MM.1S (cell line): ENCODE measurements at regions not wholly inside any gene's neighbourhood (a gene's known extent, or its start where the extent isn't known, plus 50 kb on each side); places are given as distances from the start of the nearest gene placed in this dataset.

ENCODE experiments used
- DNase-seq: peaks from one replicate; pipeline ENCODE4 v3.0.0-alpha.2; 2015
- H2AFZ ChIP-seq: fragments of 300-600 bp; sonication (generic); 2 replicates; pipeline ENCODE4 v1.6.0; 2016; ENCODE audit warnings: antibody characterized with exemption, low read length
- H3F3A ChIP-seq: fragments of 300-600 bp; sonication (generic); 2 replicates; pipeline ENCODE4 v1.6.1; 2016; ENCODE audit warnings: mild to moderate bottlenecking, antibody characterized with exemption, low read length, moderate library complexity, mixed read lengths; ENCODE audit not compliant: insufficient read depth
- H3K27ac ChIP-seq: fragments of 300-600 bp; sonication (generic); 2 replicates; pipeline ENCODE4 v1.5.1; 2016; ENCODE audit warnings: mild to moderate bottlenecking, low read length
- H3K27me3 ChIP-seq: fragments of 300-600 bp; sonication (generic); replicated peaks from 2 replicates; pipeline ENCODE4 v1.6.0; 2016; ENCODE audit warnings: low read length; ENCODE audit not compliant: insufficient read depth
- H3K36me3 ChIP-seq: fragments of 300-600 bp; sonication (generic); replicated peaks from 2 replicates; pipeline ENCODE4 v1.6.1; 2016; ENCODE audit warnings: mild to moderate bottlenecking, low read length, mixed read lengths; ENCODE audit not compliant: insufficient read depth
- H3K4me1 ChIP-seq: fragments of 300-600 bp; sonication (generic); 2 replicates; pipeline ENCODE4 v1.6.1; 2016; ENCODE audit warnings: low read length, mixed read lengths
- H3K4me2 ChIP-seq: fragments of 300-600 bp; sonication (generic); 2 replicates; pipeline ENCODE4 v1.6.0; 2016; ENCODE audit warnings: low read depth, low read length
- H3K4me3 ChIP-seq: fragments of 300-600 bp; sonication (generic); 2 replicates; pipeline ENCODE4 v1.5.1; 2016; ENCODE audit warnings: low read length, mixed read lengths
- H3K79me2 ChIP-seq: fragments of 300-600 bp; sonication (generic); 2 replicates; pipeline ENCODE4 v1.6.1; 2016; ENCODE audit warnings: mixed run types, low read length, mixed read lengths
- H3K9ac ChIP-seq: fragments of 300-600 bp; sonication (generic); 2 replicates; pipeline ENCODE4 v1.6.1; 2016; ENCODE audit warnings: low read length, mixed read lengths
- H3K9me2 ChIP-seq: fragments of 300-600 bp; sonication (generic); replicated peaks from 2 replicates; pipeline ENCODE4 v1.6.1; 2016; ENCODE audit warnings: mild to moderate bottlenecking, low read length, mixed read lengths; ENCODE audit not compliant: insufficient read depth
- H3K9me3 ChIP-seq: fragments of 300-600 bp; sonication (generic); replicated peaks from 2 replicates; pipeline ENCODE4 v1.6.1; 2016; ENCODE audit warnings: mild to moderate bottlenecking, low read length, mixed read lengths; ENCODE audit not compliant: insufficient read depth
- H4K20me1 ChIP-seq: fragments of 300-600 bp; sonication (generic); 2 replicates; pipeline ENCODE4 v1.6.1; 2016; ENCODE audit warnings: mild to moderate bottlenecking, low read length, moderate library complexity, mixed read lengths; ENCODE audit not compliant: insufficient read depth
- EZH2 ChIP-seq: fragments of 300-600 bp; sonication (generic); optimal IDR thresholded peaks from 2 replicates; pipeline ENCODE3; 2017; ENCODE audit warnings: low read depth, mild to moderate bottlenecking, antibody characterized with exemption, low read length, mixed read lengths
- EZH2phosphoT487 ChIP-seq: fragments of 300-600 bp; sonication (generic); IDR thresholded peaks from 2 replicates; pipeline ENCODE4 v1.6.1; 2018; ENCODE audit warnings: antibody characterized with exemption, low read length
- TF ChIP-seq, protein P1 (sequence below): fragments of 300-600 bp; sonication (generic); IDR thresholded peaks from 2 replicates; pipeline ENCODE4 v1.5.1; 2016; ENCODE audit warnings: antibody characterized with exemption, low read length, mixed read lengths

DNA sequence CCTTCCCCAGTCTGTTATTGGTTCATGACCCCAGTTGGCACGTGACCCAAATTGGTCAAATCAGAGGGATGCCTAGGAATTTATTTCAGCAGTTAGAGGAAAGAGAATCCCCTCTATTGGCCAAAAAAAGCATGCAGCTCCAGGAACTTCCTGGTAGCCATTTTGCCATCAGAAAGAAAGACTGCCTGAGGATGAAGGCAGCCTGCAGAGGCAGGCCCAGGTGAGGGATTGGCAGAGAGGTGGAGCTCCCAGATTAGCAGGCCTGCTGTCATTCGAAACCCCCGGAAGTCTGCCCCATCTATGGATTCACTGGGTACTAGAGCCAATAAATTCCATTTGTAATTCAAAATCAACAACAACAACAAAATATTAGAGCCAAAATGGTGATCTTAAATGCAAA lies 207.6 kb downstream of the CWF19L2 start:
- TF ChIP-seq, protein P1, sequence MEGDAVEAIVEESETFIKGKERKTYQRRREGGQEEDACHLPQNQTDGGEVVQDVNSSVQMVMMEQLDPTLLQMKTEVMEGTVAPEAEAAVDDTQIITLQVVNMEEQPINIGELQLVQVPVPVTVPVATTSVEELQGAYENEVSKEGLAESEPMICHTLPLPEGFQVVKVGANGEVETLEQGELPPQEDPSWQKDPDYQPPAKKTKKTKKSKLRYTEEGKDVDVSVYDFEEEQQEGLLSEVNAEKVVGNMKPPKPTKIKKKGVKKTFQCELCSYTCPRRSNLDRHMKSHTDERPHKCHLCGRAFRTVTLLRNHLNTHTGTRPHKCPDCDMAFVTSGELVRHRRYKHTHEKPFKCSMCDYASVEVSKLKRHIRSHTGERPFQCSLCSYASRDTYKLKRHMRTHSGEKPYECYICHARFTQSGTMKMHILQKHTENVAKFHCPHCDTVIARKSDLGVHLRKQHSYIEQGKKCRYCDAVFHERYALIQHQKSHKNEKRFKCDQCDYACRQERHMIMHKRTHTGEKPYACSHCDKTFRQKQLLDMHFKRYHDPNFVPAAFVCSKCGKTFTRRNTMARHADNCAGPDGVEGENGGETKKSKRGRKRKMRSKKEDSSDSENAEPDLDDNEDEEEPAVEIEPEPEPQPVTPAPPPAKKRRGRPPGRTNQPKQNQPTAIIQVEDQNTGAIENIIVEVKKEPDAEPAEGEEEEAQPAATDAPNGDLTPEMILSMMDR: no peak
- TF ChIP-seq EZH2phosphoT487: no peak
- no peak for TF ChIP-seq EZH2
- H2AFZ ChIP-seq: no peak overlapping the region
- no peaks in the 10 kb centered on the region for H4K20me1 ChIP-seq

DNA sequence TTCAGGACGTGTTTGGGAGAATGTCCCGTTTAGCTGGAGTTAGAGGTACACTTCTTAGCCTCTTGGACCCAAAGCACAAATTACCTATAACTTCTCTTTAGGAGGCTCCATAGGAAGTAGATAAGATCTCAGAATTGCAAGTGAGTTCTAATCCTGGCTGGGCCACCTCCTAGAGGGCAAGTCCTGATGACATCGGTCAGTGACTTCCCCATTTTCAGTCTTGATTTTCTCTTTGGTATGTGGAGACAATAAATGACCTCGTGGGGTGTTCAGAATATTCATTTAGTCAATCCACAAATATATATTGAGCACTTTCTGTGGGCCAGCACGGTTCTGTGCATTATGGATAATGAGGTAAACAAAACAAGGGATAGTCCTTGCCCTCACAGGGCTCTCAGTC lies 208.6 kb downstream of the CWF19L2 start:
- H3K36me3 ChIP-seq: no peaks in the 10 kb centered on the region
- 0 out of 2 replicates have a peak, but pooled peaks cover 5% of the 10 kb centered on the region for H3K4me1 ChIP-seq
- no peaks in the 10 kb centered on the region for H3K79me2 ChIP-seq
- H4K20me1 ChIP-seq: no peaks in the 10 kb centered on the region
- H3K4me2 ChIP-seq: no peak overlapping the region
- no peak overlapping the region for H3K4me3 ChIP-seq
- no peak overlapping the region for H3K9ac ChIP-seq
- no peaks in the 10 kb centered on the region for H3K9me3 ChIP-seq
- no peaks in the 10 kb centered on the region for H3K9me2 ChIP-seq
- H3K27me3 ChIP-seq: no peaks in the 10 kb centered on the region
- no peak for TF ChIP-seq EZH2phosphoT487
- TF ChIP-seq, protein P1: no peak
- H2AFZ ChIP-seq: no peak overlapping the region
- H3F3A ChIP-seq: no peaks in the 10 kb centered on the region
- no peak for DNase-seq
- no peak overlapping the region for H3K27ac ChIP-seq

More for the DNA sequence above, 207.6 kb downstream of the CWF19L2 start:
- H3K4me1 ChIP-seq: 0 out of 2 replicates have a peak, but pooled peaks cover 5% of the 10 kb centered on the region
- no peaks in the 10 kb centered on the region for H3K79me2 ChIP-seq
- H3K9me3 ChIP-seq: no peaks in the 10 kb centered on the region
- no peaks in the 10 kb centered on the region for H3K36me3 ChIP-seq
- DNase-seq: no peak
- no peak overlapping the region for H3K27ac ChIP-seq
- no peak overlapping the region for H3K4me3 ChIP-seq
- no peaks in the 10 kb centered on the region for H3K27me3 ChIP-seq
- H3K9me2 ChIP-seq: no peaks in the 10 kb centered on the region
- H3K9ac ChIP-seq: no peak overlapping the region
- H3K4me2 ChIP-seq: no peak overlapping the region
- H3F3A ChIP-seq: no peaks in the 10 kb centered on the region

DNA sequence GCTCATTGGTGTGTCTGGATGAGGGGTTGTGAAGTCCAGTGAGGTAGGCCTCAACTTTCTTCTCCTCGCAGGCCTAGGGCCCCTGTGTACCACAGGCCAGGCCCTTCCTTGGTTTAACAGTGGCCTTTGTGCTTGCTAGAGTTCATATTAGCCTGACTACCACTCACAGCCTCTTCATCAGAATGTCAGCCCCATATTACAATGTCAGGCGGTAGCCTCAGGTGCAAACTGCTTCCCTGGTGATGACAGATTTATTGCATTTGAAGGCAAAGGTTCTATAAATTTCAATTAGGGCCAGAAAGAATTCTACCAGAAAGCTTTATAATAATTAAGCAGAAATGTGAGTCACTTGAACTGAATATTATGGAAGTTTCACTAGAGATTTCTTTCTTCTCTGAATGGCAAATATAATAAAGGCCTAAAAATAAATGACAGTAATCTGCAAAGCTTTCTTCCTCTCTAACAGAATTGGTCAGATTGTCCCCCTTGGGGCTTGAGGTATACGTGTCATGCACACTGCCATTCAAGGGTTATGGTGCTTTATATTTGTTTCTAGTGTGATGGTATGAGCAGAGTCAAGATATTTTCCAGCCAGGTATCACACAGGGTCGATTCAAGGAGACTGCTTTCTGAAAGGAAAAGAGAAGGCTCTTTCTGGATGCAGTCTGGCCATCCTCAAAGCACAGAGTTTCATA lies 210.3 kb downstream of the CWF19L2 start:
- no peak overlapping the region for H2AFZ ChIP-seq
- no peak for TF ChIP-seq EZH2
- no peak for TF ChIP-seq EZH2phosphoT487
- TF ChIP-seq, protein P1: no peak

More for the DNA sequence above, 210.3 kb downstream of the CWF19L2 start:
- H3K36me3 ChIP-seq: no peaks in the 10 kb centered on the region
- H3K4me3 ChIP-seq: no peak overlapping the region
- no peaks in the 10 kb centered on the region for H3K79me2 ChIP-seq
- H3F3A ChIP-seq: no peaks in the 10 kb centered on the region
- no peaks in the 10 kb centered on the region for H4K20me1 ChIP-seq
- no peaks in the 10 kb centered on the region for H3K9me2 ChIP-seq
- H3K4me2 ChIP-seq: no peak overlapping the region
- no peak overlapping the region for H3K27ac ChIP-seq
- no peak overlapping the region for H3K9ac ChIP-seq
- H3K9me3 ChIP-seq: no peaks in the 10 kb centered on the region
- no peaks in the 10 kb centered on the region for H3K4me1 ChIP-seq
- no peaks in the 10 kb centered on the region for H3K27me3 ChIP-seq
- DNase-seq: no peak
